ENCODE measurements at regions not wholly inside any gene's neighbourhood (a gene's known extent, or its start where the extent isn't known, plus 50 kb on each side); places are given as distances from the start of the nearest gene placed in this dataset.

- no peaks in the 10 kb centered on the region for H4K20me1 ChIP-seq (ENCODE audit: insufficient read depth)
- no peak overlapping the region for H3K4me2 ChIP-seq (ENCODE audit: low read length)
- H3K27me3 ChIP-seq (ENCODE audit: insufficient read depth, low read depth, low read length), result no peaks in the 10 kb centered on the region
- no peaks in the 10 kb centered on the region for H3F3A ChIP-seq (ENCODE audit: insufficient read depth, low read length, poor library complexity, severe bottlenecking)
- H3K79me2 ChIP-seq (replicated peaks; ENCODE audit: insufficient read depth, low read length), result no peaks in the 10 kb centered on the region
- no peaks in the 10 kb centered on the region for H3K36me3 ChIP-seq (ENCODE audit: insufficient read depth, low read length)
- H3K9me3 ChIP-seq (ENCODE audit: low read length), result no peaks in the 10 kb centered on the region
- no peak overlapping the region for H2AFZ ChIP-seq (ENCODE audit: low read depth, low read length)
- TF ChIP-seq EZH2 (IDR thresholded peaks at IDR 0.05; ENCODE audit: borderline replicate concordance, insufficient read depth, low read length, poor library complexity, severe bottlenecking) (no peak), RAD21 (conservative IDR thresholded peaks at IDR 0.05) (no peak), REST (IDR thresholded peaks at IDR 0.05; ENCODE audit: borderline replicate concordance) (no peak), EP300 (conservative IDR thresholded peaks at IDR 0.05; ENCODE audit: poor library complexity, severe bottlenecking) (no peak), TAF1 (IDR thresholded peaks at IDR 0.05; ENCODE audit: low read depth) (no peak), MXI1 (conservative IDR thresholded peaks at IDR 0.05; ENCODE audit: poor library complexity, severe bottlenecking) (no peak), SMC3 (conservative IDR thresholded peaks at IDR 0.05; ENCODE audit: poor library complexity) (no peak), POLR2AphosphoS5 (IDR thresholded peaks at IDR 0.05) (no peak), CTCF (IDR thresholded peaks at IDR 0.05; ENCODE audit: poor library complexity, severe bottlenecking) (no peak)
- no peak overlapping the region for H3K9ac ChIP-seq (ENCODE audit: low read length)
- H3K9me2 ChIP-seq (ENCODE audit: insufficient read depth, low read length), result no peaks in the 10 kb centered on the region
- no peak overlapping the region for H3K4me3 ChIP-seq (ENCODE audit: low read length)
- no peak overlapping the region for H3K27ac ChIP-seq (ENCODE audit: low read length)
Observed at GRCh38 chr2:173502296-173502695, 147.6 kb downstream of the CDCA7 start.

GRCh38 chr2:173511357-173511756 lies 156.7 kb downstream of the CDCA7 start:
- Histone ChIP-seq H4K20me1 (ENCODE audit: insufficient read depth) (no peaks in the 10 kb centered on the region), H3K9ac (ENCODE audit: low read length) (no peak overlapping the region), H3K4me3 (ENCODE audit: low read length) (no peak overlapping the region), H2AFZ (ENCODE audit: low read depth, low read length) (no peak overlapping the region), H3K4me2 (ENCODE audit: low read length) (no peak overlapping the region), H3K9me3 (ENCODE audit: low read length) (no peaks in the 10 kb centered on the region), H3K27me3 (ENCODE audit: insufficient read depth, low read depth, low read length) (no peaks in the 10 kb centered on the region), H3K9me2 (ENCODE audit: insufficient read depth, low read length) (no peaks in the 10 kb centered on the region), H3K27ac (ENCODE audit: low read length) (no peak overlapping the region), H3K36me3 (ENCODE audit: insufficient read depth, low read length) (no peaks in the 10 kb centered on the region), H3F3A (ENCODE audit: insufficient read depth, low read length, poor library complexity, severe bottlenecking) (no peaks in the 10 kb centered on the region), H3K79me2 (replicated peaks; ENCODE audit: insufficient read depth, low read length) (no peaks in the 10 kb centered on the region)
- TF ChIP-seq REST (IDR thresholded peaks at IDR 0.05; ENCODE audit: borderline replicate concordance) (no peak), POLR2AphosphoS5 (IDR thresholded peaks at IDR 0.05) (no peak), MXI1 (conservative IDR thresholded peaks at IDR 0.05; ENCODE audit: poor library complexity, severe bottlenecking) (no peak), CTCF (IDR thresholded peaks at IDR 0.05; ENCODE audit: poor library complexity, severe bottlenecking) (no peak), TAF1 (IDR thresholded peaks at IDR 0.05; ENCODE audit: low read depth) (no peak), EZH2 (IDR thresholded peaks at IDR 0.05; ENCODE audit: borderline replicate concordance, insufficient read depth, low read length, poor library complexity, severe bottlenecking) (no peak), EP300 (conservative IDR thresholded peaks at IDR 0.05; ENCODE audit: poor library complexity, severe bottlenecking) (no peak), RAD21 (conservative IDR thresholded peaks at IDR 0.05) (no peak), SMC3 (conservative IDR thresholded peaks at IDR 0.05; ENCODE audit: poor library complexity) (no peak)

Measured in neural cell (in vitro differentiated cells).